NCI-H1417 (cell line): ENCODE measurements at regions not wholly inside any gene's neighbourhood (a gene's known extent, or its start where the extent isn't known, plus 50 kb on each side); places are given as distances from the start of the nearest gene placed in this dataset.
"Not testable (repeated sequence)": the region's sequence is repeated elsewhere in the genome, so short reads cannot be mapped to it uniquely, and the experiment has no call there.

Experiments used
- DNase-seq, 3 experiments: peaks; one replicate each; lab custom pipeline; 2025; lab: John Stamatoyannopoulos, UW

- no peak for DNase-seq
These were observed 55.7 kb upstream of the FAT3 start for GRCh38 chr11:92168936-92169335.

GRCh38 chr11:92167571-92167970 lies 57.0 kb upstream of the FAT3 start:
- DNase-seq: no peak

GRCh38 chr11:92166335-92166734 lies 58.3 kb upstream of the FAT3 start:
- no peak for DNase-seq

GRCh38 chr11:92163879-92164278 lies 60.7 kb upstream of the FAT3 start:
- no peak for DNase-seq

- no peak for DNase-seq
These were observed 61.8 kb upstream of the FAT3 start for GRCh38 chr11:92162776-92163175.

- no peak for DNase-seq
These were observed 64.7 kb upstream of the FAT3 start for GRCh38 chr11:92159931-92160330.

- not testable (repeated sequence) for DNase-seq
These were observed 67.2 kb upstream of the FAT3 start for GRCh38 chr11:92157390-92157789.

GRCh38 chr11:92154611-92155010 lies 70.0 kb upstream of the FAT3 start:
- no peak for DNase-seq

- DNase-seq: no peak
These were observed 70.5 kb upstream of the FAT3 start for GRCh38 chr11:92154110-92154509.

- DNase-seq: no peak
These were observed 71.1 kb upstream of the FAT3 start for GRCh38 chr11:92153542-92153941.

GRCh38 chr11:92152245-92152644 lies 72.4 kb upstream of the FAT3 start:
- no peak for DNase-seq

- no peak for DNase-seq
These were observed 74.6 kb upstream of the FAT3 start for GRCh38 chr11:92149996-92150395.

GRCh38 chr11:92141725-92142124 lies 82.9 kb upstream of the FAT3 start:
- no peak for DNase-seq

GRCh38 chr11:92141159-92141558 lies 83.5 kb upstream of the FAT3 start:
- DNase-seq: no peak

GRCh38 chr11:92140021-92140420 lies 84.6 kb upstream of the FAT3 start:
- DNase-seq: no peak

- no peak for DNase-seq
These were observed 86.3 kb upstream of the FAT3 start for GRCh38 chr11:92138296-92138695.

GRCh38 chr11:92137747-92138146 lies 86.9 kb upstream of the FAT3 start:
- DNase-seq: peak in 1 of 3 experiments; percentile 39

GRCh38 chr11:92136797-92137196 lies 87.8 kb upstream of the FAT3 start:
- DNase-seq: peak in 2 of 3 experiments; percentile 7 to 26

- DNase-seq: no peak
These were observed 93.2 kb upstream of the FAT3 start for GRCh38 chr11:92131289-92131865.

- DNase-seq: no peak
These were observed 94.2 kb upstream of the FAT3 start for GRCh38 chr11:92130421-92130831.

GRCh38 chr11:92129811-92130210 lies 94.8 kb upstream of the FAT3 start:
- peak in 2 of 3 experiments; percentile 25 to 48 for DNase-seq

GRCh38 chr11:92128026-92128425 lies 96.6 kb upstream of the FAT3 start:
- peak in 1 of 3 experiments; percentile 20 for DNase-seq

- no peak for DNase-seq
These were observed 99.3 kb upstream of the FAT3 start for GRCh38 chr11:92125321-92125720.

GRCh38 chr11:92123540-92123939 lies 101.1 kb upstream of the FAT3 start:
- peak in 1 of 3 experiments; percentile 12 for DNase-seq
